K562 (cell line): ENCODE measurements at regions not wholly inside any gene's neighbourhood (a gene's known extent, or its start where the extent isn't known, plus 50 kb on each side); places are given as distances from the start of the nearest gene placed in this dataset.

ENCODE experiments used
- EP400 ChIP-seq: fragments of 450-650 bp; IDR thresholded peaks from 2 replicates; pipeline ENCODE4 v1.6.1; 2017; ENCODE audit warnings: antibody characterized with exemption, mild to moderate bottlenecking, moderate library complexity
- KAT2B ChIP-seq: IDR thresholded peaks from one replicate; pipeline ENCODE4 v1.6.1; 2012; ENCODE audit warnings: low read depth, mild to moderate bottlenecking, control low read depth, inconsistent platforms, low read length, moderate library complexity
- ZNF140 ChIP-seq: fragments of 250-450 bp; sonication (Bioruptor Pico); IDR thresholded peaks from 2 replicates; pipeline ENCODE4 v1.8.0; 2021; ENCODE audit warnings: moderate library complexity, mild to moderate bottlenecking, inconsistent platforms
- ZNF57 ChIP-seq: fragments of 450-650 bp; formaldehyde crosslinking; IDR thresholded peaks from 2 replicates; pipeline ENCODE4 v1.4.0; 2020; ENCODE audit warnings: mild to moderate bottlenecking, moderate library complexity
- ZNF707 ChIP-seq: fragments of 250-450 bp; sonication (Bioruptor Pico); conservative IDR thresholded peaks from 2 replicates; pipeline ENCODE4 v1.8.0; 2022; ENCODE audit warnings: inconsistent platforms, mild to moderate bottlenecking, moderate library complexity
- TF ChIP-seq, protein P1 (sequence below): fragments of 450-650 bp; IDR thresholded peaks from 2 replicates; pipeline ENCODE4 v1.6.1; 2016; ENCODE audit warnings: low read depth
- TF ChIP-seq, protein P2 (sequence below): fragments of 450-650 bp; IDR thresholded peaks from one replicate; pipeline ENCODE4 v1.6.1; 2018; ENCODE audit warnings: mild to moderate bottlenecking, moderate library complexity; ENCODE audit not compliant: partially characterized antibody
- TF ChIP-seq, protein P3 (sequence below): fragments of 450-650 bp; IDR thresholded peaks from 2 replicates; pipeline ENCODE4 v1.6.1; 2014; ENCODE audit warnings: low read depth, mild to moderate bottlenecking, moderate library complexity, borderline replicate concordance

DNA sequence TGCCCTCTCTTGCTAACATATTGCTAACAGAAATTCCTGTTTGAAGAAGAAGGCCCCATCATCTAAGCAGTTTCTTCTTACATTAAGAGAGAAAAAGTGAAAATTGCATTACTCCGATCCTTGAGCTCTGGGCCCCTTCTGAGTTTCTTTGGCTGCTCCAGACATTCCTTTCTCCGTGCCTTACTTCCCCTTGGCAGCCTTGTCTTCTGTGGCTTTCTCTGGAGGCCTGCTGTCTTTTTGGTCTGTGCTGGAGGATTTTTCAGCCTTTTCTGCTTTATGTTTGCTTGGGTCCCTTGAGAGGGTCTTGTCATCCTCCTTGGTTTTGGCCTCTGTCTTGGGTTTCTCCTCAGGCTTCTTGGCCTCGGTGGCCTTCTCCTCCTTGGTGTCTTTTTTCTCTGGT, 378.8 kb upstream of the CHD6 start (continued):
- TF ChIP-seq, protein P1, sequence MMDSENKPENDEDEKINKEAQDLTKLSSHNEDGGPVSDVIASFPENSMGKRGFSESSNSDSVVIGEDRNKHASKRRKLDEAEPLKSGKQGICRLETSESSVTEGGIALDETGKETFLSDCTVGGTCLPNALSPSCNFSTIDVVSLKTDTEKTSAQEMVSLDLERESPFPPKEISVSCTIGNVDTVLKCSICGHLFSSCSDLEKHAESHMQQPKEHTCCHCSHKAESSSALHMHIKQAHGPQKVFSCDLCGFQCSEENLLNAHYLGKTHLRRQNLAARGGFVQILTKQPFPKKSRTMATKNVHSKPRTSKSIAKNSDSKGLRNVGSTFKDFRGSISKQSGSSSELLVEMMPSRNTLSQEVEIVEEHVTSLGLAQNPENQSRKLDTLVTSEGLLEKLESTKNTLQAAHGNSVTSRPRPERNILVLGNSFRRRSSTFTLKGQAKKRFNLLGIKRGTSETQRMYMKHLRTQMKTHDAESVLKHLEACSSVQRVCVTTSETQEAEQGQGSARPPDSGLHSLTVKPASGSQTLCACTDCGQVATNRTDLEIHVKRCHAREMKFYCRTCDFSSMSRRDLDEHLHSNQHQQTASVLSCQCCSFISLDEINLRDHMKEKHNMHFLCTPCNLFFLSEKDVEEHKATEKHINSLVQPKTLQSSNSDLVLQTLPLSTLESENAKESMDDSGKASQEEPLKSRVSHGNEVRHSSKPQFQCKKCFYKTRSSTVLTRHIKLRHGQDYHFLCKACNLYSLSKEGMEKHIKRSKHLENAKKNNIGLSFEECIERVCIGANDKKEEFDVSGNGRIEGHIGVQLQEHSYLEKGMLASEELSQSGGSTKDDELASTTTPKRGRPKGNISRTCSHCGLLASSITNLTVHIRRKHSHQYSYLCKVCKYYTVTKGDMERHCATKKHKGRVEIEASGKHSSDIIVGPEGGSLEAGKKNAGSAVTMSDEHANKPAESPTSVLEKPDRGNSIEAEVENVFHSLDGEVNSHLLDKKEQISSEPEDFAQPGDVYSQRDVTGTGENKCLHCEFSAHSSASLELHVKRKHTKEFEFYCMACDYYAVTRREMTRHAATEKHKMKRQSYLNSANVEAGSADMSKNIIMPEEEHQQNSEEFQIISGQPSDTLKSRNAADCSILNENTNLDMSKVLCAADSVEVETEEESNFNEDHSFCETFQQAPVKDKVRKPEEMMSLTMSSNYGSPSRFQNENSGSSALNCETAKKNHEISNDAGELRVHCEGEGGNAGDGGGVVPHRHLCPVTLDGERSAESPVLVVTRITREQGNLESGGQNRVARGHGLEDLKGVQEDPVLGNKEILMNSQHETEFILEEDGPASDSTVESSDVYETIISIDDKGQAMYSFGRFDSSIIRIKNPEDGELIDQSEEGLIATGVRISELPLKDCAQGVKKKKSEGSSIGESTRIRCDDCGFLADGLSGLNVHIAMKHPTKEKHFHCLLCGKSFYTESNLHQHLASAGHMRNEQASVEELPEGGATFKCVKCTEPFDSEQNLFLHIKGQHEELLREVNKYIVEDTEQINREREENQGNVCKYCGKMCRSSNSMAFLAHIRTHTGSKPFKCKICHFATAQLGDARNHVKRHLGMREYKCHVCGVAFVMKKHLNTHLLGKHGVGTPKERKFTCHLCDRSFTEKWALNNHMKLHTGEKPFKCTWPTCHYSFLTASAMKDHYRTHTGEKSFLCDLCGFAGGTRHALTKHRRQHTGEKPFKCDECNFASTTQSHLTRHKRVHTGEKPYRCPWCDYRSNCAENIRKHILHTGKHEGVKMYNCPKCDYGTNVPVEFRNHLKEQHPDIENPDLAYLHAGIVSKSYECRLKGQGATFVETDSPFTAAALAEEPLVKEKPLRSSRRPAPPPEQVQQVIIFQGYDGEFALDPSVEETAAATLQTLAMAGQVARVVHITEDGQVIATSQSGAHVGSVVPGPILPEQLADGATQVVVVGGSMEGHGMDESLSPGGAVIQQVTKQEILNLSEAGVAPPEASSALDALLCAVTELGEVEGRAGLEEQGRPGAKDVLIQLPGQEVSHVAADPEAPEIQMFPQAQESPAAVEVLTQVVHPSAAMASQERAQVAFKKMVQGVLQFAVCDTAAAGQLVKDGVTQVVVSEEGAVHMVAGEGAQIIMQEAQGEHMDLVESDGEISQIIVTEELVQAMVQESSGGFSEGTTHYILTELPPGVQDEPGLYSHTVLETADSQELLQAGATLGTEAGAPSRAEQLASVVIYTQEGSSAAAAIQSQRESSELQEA = no peak
- no peak for TF ChIP-seq KAT2B
- TF ChIP-seq ZNF707 = no peak
- TF ChIP-seq ZNF57 (CRISPR knock-in tag) = no peak
- TF ChIP-seq, protein P2, sequence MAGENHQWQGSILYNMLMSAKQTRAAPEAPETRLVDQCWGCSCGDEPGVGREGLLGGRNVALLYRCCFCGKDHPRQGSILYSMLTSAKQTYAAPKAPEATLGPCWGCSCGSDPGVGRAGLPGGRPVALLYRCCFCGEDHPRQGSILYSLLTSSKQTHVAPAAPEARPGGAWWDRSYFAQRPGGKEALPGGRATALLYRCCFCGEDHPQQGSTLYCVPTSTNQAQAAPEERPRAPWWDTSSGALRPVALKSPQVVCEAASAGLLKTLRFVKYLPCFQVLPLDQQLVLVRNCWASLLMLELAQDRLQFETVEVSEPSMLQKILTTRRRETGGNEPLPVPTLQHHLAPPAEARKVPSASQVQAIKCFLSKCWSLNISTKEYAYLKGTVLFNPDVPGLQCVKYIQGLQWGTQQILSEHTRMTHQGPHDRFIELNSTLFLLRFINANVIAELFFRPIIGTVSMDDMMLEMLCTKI = no peak
- TF ChIP-seq ZNF140 (CRISPR knock-in tag) = no peak
- no peak for TF ChIP-seq EP400
- TF ChIP-seq, protein P3, sequence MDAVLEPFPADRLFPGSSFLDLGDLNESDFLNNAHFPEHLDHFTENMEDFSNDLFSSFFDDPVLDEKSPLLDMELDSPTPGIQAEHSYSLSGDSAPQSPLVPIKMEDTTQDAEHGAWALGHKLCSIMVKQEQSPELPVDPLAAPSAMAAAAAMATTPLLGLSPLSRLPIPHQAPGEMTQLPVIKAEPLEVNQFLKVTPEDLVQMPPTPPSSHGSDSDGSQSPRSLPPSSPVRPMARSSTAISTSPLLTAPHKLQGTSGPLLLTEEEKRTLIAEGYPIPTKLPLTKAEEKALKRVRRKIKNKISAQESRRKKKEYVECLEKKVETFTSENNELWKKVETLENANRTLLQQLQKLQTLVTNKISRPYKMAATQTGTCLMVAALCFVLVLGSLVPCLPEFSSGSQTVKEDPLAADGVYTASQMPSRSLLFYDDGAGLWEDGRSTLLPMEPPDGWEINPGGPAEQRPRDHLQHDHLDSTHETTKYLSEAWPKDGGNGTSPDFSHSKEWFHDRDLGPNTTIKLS = no peak
